ENCODE measurements at regions not wholly inside any gene's neighbourhood (a gene's known extent, or its start where the extent isn't known, plus 50 kb on each side); places are given as distances from the start of the nearest gene placed in this dataset.

GRCh38 chr5:93313672-93314071 lies 267.3 kb downstream of the NR2F1-AS1 start (continued):
- TF ChIP-seq PRDM15 (CRISPR knock-in tag; IDR thresholded peaks at IDR 0.05): no peak
- TF ChIP-seq ELF4 (CRISPR knock-in tag; IDR thresholded peaks at IDR 0.05; ENCODE audit: low read depth): no peak

GRCh38 chr5:93311881-93312280 lies 269.1 kb downstream of the NR2F1-AS1 start:
- Mint-ChIP-seq H3K9me3 (peaks cover 13% of the 10 kb centered on the region), H3K4me3 (no peak overlapping the region), H3K27ac (no peak overlapping the region), H3K27me3 (ENCODE audit: low read depth) (no peaks in the 10 kb centered on the region), H3K36me3 (0 out of 2 replicates have a peak, but pooled peaks cover 3% of the 10 kb centered on the region), H3K4me1 (no peaks in the 10 kb centered on the region)
- CTCF ChIA-PET: no interaction called here
- POLR2A ChIA-PET: no interaction called here
- no peak for DNase-seq (ENCODE audit: low spot score)
- ATAC-seq: no peak
- no peak for TF ChIP-seq TCF7 (CRISPR knock-in tag; IDR thresholded peaks at IDR 0.05; ENCODE audit: low read depth)
- TF ChIP-seq ELF4 (CRISPR knock-in tag; IDR thresholded peaks at IDR 0.05; ENCODE audit: low read depth): no peak
- no peak for TF ChIP-seq SOX15 (CRISPR knock-in tag; IDR thresholded peaks at IDR 0.05)
- TF ChIP-seq ZSCAN18 (CRISPR knock-in tag; IDR thresholded peaks at IDR 0.05): no peak
- TF ChIP-seq ARID4B (CRISPR knock-in tag; IDR thresholded peaks at IDR 0.05; ENCODE audit: borderline replicate concordance): no peak
- TF ChIP-seq CDX4 (CRISPR knock-in tag; IDR thresholded peaks at IDR 0.05; ENCODE audit: borderline replicate concordance): no peak
- TF ChIP-seq NFE2L1 (CRISPR knock-in tag; IDR thresholded peaks at IDR 0.05): no peak
- TF ChIP-seq NFATC4 (CRISPR knock-in tag; IDR thresholded peaks at IDR 0.05): no peak
- TF ChIP-seq ZNF512 (CRISPR knock-in tag; IDR thresholded peaks at IDR 0.05; ENCODE audit: borderline replicate concordance): no peak
- no peak for TF ChIP-seq GABPB1 (CRISPR knock-in tag; IDR thresholded peaks at IDR 0.05)
- no peak for TF ChIP-seq JAZF1 (CRISPR knock-in tag; IDR thresholded peaks at IDR 0.05)
- TF ChIP-seq HMGA2 (CRISPR knock-in tag; IDR thresholded peaks at IDR 0.05): no peak
- no peak for TF ChIP-seq EMX1 (CRISPR knock-in tag; IDR thresholded peaks at IDR 0.05)
- no peak for TF ChIP-seq CREB1 (CRISPR knock-in tag; IDR thresholded peaks at IDR 0.05)
- no peak for TF ChIP-seq GRHL2 (CRISPR knock-in tag; IDR thresholded peaks at IDR 0.05; ENCODE audit: insufficient replicate concordance, severe bottlenecking)
- no peak for TF ChIP-seq ATF6 (CRISPR knock-in tag; IDR thresholded peaks at IDR 0.05)
- no peak for TF ChIP-seq NR1H2 (CRISPR knock-in tag; IDR thresholded peaks at IDR 0.05)
- TF ChIP-seq KAT7 (CRISPR knock-in tag; IDR thresholded peaks at IDR 0.05; ENCODE audit: borderline replicate concordance): no peak
- TF ChIP-seq ZBTB43 (CRISPR knock-in tag; IDR thresholded peaks at IDR 0.05): no peak
- no peak for TF ChIP-seq TEAD4 (CRISPR knock-in tag; IDR thresholded peaks at IDR 0.05)
